AG04450 (cell line): ENCODE measurements at regions not wholly inside any gene's neighbourhood (a gene's known extent, or its start where the extent isn't known, plus 50 kb on each side); places are given as distances from the start of the nearest gene placed in this dataset.

Experiments
- CTCF ChIA-PET: fragments of 300-600, 350-600 bp; formaldehyde crosslinking; extraction: SDS; loops from one replicate; lab custom pipeline; 2022; ENCODE audit warnings: antibody characterized with exemption, inconsistent platforms; lab: Charles Lee
- POLR2A ChIA-PET: fragments of 350-600 bp; formaldehyde crosslinking; extraction: SDS; loops from one replicate; lab custom pipeline; 2021; ENCODE audit warnings: antibody characterized with exemption, inconsistent platforms; lab: Yijun Ruan, JAX
- DNase-seq: peaks from one replicate; pipeline ENCODE4 v3.0.0-alpha.2; 2011; ENCODE audit warnings: low read depth, low spot score
- H3K27ac ChIP-seq: one replicate; pipeline ENCODE4 v1.5.1; 2012; ENCODE audit warnings: low read depth, low read length, control low read depth
- H3K27me3 ChIP-seq: one replicate; pipeline ENCODE4 v1.6.0; 2012; ENCODE audit warnings: low read length; ENCODE audit not compliant: control insufficient read depth, insufficient read depth
- H3K4me3 ChIP-seq: 2 replicates; pipeline ENCODE4 v1.5.1; 2011; ENCODE audit warnings: mild to moderate bottlenecking, low read depth, low read length, control low read depth
- H3K9me3 ChIP-seq: 2 replicates; pipeline ENCODE4 v1.5.1; 2012; ENCODE audit warnings: low read length; ENCODE audit not compliant: control insufficient read depth, insufficient read depth
- TF ChIP-seq, protein P1 (sequence below): IDR thresholded peaks from 2 replicates; pipeline ENCODE4 v1.5.1; 2011; ENCODE audit warnings: low read depth, low read length, control low read depth, inconsistent platforms

DNA sequence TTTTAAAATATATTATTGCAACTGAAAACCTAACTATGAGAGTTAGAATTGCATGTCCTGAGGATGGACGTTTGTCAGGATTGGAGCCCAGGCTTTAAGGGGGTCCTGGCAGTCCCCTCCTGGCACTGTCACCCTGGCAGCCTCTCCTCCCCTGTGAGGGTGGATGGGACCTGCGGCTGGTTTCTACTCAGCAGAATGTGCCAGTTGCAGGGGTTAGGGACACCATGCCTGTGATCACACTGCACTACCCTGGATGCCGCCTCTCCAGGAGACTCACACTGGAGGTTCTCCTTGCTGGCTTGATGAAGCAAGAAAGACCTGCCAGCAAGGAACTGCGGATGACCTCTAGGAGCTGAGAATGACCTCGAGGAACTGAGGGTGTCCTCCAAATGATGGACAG is 356.7 kb upstream of the MYT1L start:
- ChIA-PET POLR2A (no interaction called here), CTCF (no interaction called here)
- no peak for DNase-seq
- H3K27ac ChIP-seq, result no peak overlapping the region
- TF ChIP-seq, protein P1, sequence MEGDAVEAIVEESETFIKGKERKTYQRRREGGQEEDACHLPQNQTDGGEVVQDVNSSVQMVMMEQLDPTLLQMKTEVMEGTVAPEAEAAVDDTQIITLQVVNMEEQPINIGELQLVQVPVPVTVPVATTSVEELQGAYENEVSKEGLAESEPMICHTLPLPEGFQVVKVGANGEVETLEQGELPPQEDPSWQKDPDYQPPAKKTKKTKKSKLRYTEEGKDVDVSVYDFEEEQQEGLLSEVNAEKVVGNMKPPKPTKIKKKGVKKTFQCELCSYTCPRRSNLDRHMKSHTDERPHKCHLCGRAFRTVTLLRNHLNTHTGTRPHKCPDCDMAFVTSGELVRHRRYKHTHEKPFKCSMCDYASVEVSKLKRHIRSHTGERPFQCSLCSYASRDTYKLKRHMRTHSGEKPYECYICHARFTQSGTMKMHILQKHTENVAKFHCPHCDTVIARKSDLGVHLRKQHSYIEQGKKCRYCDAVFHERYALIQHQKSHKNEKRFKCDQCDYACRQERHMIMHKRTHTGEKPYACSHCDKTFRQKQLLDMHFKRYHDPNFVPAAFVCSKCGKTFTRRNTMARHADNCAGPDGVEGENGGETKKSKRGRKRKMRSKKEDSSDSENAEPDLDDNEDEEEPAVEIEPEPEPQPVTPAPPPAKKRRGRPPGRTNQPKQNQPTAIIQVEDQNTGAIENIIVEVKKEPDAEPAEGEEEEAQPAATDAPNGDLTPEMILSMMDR, result no peak
- H3K27me3 ChIP-seq, result no peaks in the 10 kb centered on the region
- no peak overlapping the region for H3K4me3 ChIP-seq
- peaks cover 24% of the 10 kb centered on the region for H3K9me3 ChIP-seq

DNA sequence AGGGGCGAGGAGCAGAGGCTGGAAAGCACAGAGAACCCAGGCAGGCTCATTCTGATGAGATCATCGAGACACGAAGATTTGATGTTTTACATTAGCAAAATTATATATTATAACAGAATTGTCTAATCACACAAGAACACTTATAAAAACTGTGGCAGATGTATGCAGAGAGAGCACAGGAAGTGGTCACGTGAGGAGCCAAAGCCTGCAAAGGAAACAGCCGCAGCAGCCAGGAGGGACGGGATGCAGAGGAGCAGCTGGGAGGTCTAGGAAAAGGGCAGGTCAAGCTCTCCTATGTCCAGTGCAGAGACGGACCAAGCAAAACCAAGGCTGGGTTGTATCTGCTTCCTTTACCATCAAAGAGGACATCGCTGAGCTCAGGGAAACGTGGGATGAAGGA is 355.1 kb upstream of the MYT1L start:
- CTCF ChIA-PET, result no interaction called here
- no peak overlapping the region for H3K27ac ChIP-seq
- H3K9me3 ChIP-seq, result peaks cover 19% of the 10 kb centered on the region; the same call in 1 of the 2 replicates
- H3K4me3 ChIP-seq, result no peak overlapping the region
- POLR2A ChIA-PET, result no interaction called here
- no peak for DNase-seq
- TF ChIP-seq, protein P1, result no peak
- H3K27me3 ChIP-seq, result no peaks in the 10 kb centered on the region

GRCh38 chr2:2683606-2684224 is 352.6 kb upstream of the MYT1L start:
- H3K27me3 ChIP-seq, result no peaks in the 10 kb centered on the region
- ChIA-PET POLR2A (no interaction called here), CTCF (no interaction called here)
- H3K9me3 ChIP-seq, result peaks cover 6% of the 10 kb centered on the region; the same call in 1 of the 2 replicates
- no peak overlapping the region for H3K27ac ChIP-seq
- no peak overlapping the region for H3K4me3 ChIP-seq
- DNase-seq, result no peak
- TF ChIP-seq, protein P1, result no peak

DNA sequence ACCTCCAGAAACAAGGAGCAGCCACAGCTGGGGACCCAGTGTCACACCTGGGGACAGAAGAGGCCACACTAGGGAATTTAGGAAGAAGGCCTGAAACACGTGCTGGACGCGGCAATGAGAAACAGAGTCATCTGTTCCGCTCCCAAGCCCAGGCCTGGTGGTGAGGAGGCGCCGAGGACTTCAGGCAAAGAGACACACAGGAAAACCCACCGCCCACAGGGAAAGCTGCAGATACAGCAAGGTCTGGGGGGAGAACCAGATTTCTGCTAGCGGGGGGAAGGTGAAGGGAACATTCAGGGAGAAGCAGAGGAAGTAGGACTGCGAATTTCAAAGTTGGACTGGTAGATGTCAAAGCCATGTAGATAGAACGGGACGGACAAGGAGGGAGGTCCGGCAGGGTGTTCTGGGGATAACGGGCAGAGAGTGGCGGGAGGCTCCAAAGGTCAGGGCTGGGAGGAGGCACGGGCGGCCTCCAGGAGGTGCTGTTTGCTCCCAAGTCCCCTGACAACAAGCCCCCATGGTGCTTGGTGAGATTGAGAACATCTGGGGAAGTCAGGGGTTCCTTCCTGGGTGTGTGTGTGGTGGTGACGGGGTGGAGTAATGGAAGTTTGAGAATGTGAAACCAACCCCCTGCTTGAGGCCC is 351.7 kb upstream of the MYT1L start:
- CTCF ChIA-PET, result no interaction called here
- Histone ChIP-seq H3K4me3 (no peak overlapping the region), H3K27me3 (no peaks in the 10 kb centered on the region), H3K27ac (no peak overlapping the region), H3K9me3 (peaks cover 6% of the 10 kb centered on the region; the same call in 1 of the 2 replicates)
- DNase-seq, result no peak
- POLR2A ChIA-PET, result no interaction called here
- TF ChIP-seq, protein P1, result no peak

DNA sequence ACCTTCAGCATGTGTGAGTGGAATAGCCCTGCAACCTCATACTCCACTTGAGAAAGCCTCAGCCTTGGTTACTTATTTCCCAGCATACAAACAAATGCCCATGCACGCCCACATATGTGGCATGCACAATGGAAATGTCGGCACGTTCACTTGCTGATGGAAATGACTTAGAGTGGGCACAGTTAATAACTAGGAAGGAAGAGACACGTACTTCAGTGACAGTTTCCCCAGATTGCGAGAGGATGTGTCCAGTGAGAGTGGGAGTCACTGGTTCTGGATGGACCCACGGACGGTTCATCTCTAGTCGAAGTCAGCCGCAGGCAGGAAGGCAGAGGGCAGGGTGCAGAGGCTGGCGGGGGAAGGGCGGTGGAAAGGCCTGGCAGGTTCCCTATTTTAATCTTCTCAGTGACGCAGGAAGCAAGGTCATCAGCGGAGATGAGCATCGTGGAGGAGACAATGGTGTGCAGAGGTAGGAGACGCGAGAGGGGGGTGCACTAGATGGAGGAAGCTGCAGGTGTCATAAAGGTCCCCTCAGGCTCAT is 350.7 kb upstream of the MYT1L start:
- H3K27ac ChIP-seq, result no peak overlapping the region
- no peaks in the 10 kb centered on the region for H3K27me3 ChIP-seq
- H3K9me3 ChIP-seq, result peaks cover 4% of the 10 kb centered on the region; the same call in 1 of the 2 replicates
- ChIA-PET CTCF (no interaction called here), POLR2A (no interaction called here)
- H3K4me3 ChIP-seq, result no peak overlapping the region
- DNase-seq, result no peak
- TF ChIP-seq, protein P1, result no peak
